Stimulated activated naive CD4-positive, alpha-beta T cell treated with Interleukin-2 at 50 U/mL for 16 hours (primary cell): ENCODE measurements at regions not wholly inside any gene's neighbourhood (a gene's known extent, or its start where the extent isn't known, plus 50 kb on each side); places are given as distances from the start of the nearest gene placed in this dataset.

Experiments used
- DNase-seq: peaks from one replicate; lab custom pipeline; 2025; lab: John Stamatoyannopoulos, UW

GRCh38 chr14:53610947-53611346 lies 345.7 kb downstream of the BMP4 start:
- DNase-seq, result no peak

- no peak for DNase-seq
Observed at GRCh38 chr14:53609009-53609408, 347.6 kb downstream of the BMP4 start.

GRCh38 chr14:53608369-53608768 lies 348.3 kb downstream of the BMP4 start:
- no peak for DNase-seq

GRCh38 chr14:53606203-53606602 lies 350.4 kb downstream of the BMP4 start:
- no peak for DNase-seq

GRCh38 chr14:53605562-53605961 lies 351.1 kb downstream of the BMP4 start:
- DNase-seq, result no peak

- DNase-seq, result no peak
Observed at GRCh38 chr14:53603994-53604393, 352.6 kb downstream of the BMP4 start.

GRCh38 chr14:53601409-53601808 lies 355.2 kb downstream of the BMP4 start:
- DNase-seq, result no peak

- no peak for DNase-seq
Observed at GRCh38 chr14:53599221-53599945, 357.2 kb downstream of the BMP4 start.

- no peak for DNase-seq
Observed at GRCh38 chr14:53596853-53597525, 359.6 kb downstream of the BMP4 start.

- DNase-seq, result no peak
Observed at GRCh38 chr14:53591816-53592215, 364.8 kb downstream of the BMP4 start.

GRCh38 chr14:53581504-53581903 lies 375.1 kb downstream of the BMP4 start:
- DNase-seq, result no peak

- no peak for DNase-seq
Observed at GRCh38 chr14:53571641-53572328, 384.8 kb downstream of the BMP4 start.

GRCh38 chr14:53570411-53571387 lies 385.9 kb downstream of the BMP4 start:
- DNase-seq, result no peak

GRCh38 chr14:53569446-53569845 lies 387.2 kb downstream of the BMP4 start:
- no peak for DNase-seq

GRCh38 chr14:53567236-53567780 lies 389.3 kb downstream of the BMP4 start:
- DNase-seq, result no peak

- DNase-seq, result no peak
Observed at GRCh38 chr14:53564870-53565269, 391.8 kb downstream of the BMP4 start.

- no peak for DNase-seq
Observed at GRCh38 chr14:53563628-53564027, 393.0 kb downstream of the BMP4 start.

GRCh38 chr14:53553221-53553620 lies 400.1 kb upstream of the DDHD1 start:
- DNase-seq, result no peak

GRCh38 chr14:53551862-53552261 lies 398.7 kb upstream of the DDHD1 start:
- no peak for DNase-seq

GRCh38 chr14:53550776-53551175 lies 397.7 kb upstream of the DDHD1 start:
- no peak for DNase-seq

- DNase-seq, result no peak
Observed at GRCh38 chr14:53549956-53550355, 396.8 kb upstream of the DDHD1 start.

- no peak for DNase-seq
Observed at GRCh38 chr14:53547593-53547992, 394.5 kb upstream of the DDHD1 start.
